Choroid plexus epithelial cell (primary cell): ENCODE measurements at regions not wholly inside any gene's neighbourhood (a gene's known extent, or its start where the extent isn't known, plus 50 kb on each side); places are given as distances from the start of the nearest gene placed in this dataset.

ENCODE experiments used
- DNase-seq: peaks from one replicate; pipeline ENCODE4 v3.0.0-alpha.2; 2010; ENCODE audit warnings: low read depth
- H3K4me3 ChIP-seq: 2 replicates; pipeline ENCODE4 v1.5.1; 2011; ENCODE audit warnings: low read depth, mild to moderate bottlenecking, control low read depth, low read length, moderate library complexity
- TF ChIP-seq, protein P1 (sequence below): conservative IDR thresholded peaks from 2 replicates; pipeline ENCODE4 v1.5.1; 2011; ENCODE audit warnings: low read depth, mild to moderate bottlenecking, control low read depth, inconsistent platforms, low read length, moderate library complexity

DNA sequence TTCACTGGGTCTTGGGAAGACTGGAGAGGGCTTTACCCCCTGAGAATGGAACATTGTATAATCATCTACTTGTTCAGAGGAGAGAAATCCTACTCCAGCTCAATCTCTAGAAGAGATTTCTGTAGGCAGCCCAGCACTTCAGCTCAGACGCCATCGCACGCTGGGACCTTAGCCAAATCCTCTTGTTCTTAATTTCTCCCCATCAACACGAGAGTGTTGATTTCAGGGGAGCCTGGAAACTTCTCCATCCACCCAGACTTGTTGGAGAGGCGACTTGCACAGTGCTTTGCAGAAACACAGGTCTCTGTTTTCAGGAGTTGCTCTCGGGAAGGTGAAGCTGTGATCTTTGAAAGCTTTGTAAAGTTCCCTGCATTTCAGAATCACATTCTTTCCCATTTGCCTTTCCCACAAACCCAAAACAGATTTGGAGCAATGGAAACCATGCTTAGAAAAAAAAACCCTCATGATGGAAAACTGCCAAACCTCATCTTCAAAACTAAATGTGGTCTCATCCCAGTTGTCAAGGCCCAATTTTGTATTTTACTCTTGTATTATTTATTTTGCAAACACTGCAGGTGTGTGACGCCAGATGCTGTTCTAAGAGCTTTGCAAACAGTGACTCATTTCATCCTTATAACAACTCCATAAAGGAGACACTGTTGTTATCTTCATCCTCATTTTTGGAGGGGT is 60.9 kb downstream of the CALML3 start:
- TF ChIP-seq, protein P1, sequence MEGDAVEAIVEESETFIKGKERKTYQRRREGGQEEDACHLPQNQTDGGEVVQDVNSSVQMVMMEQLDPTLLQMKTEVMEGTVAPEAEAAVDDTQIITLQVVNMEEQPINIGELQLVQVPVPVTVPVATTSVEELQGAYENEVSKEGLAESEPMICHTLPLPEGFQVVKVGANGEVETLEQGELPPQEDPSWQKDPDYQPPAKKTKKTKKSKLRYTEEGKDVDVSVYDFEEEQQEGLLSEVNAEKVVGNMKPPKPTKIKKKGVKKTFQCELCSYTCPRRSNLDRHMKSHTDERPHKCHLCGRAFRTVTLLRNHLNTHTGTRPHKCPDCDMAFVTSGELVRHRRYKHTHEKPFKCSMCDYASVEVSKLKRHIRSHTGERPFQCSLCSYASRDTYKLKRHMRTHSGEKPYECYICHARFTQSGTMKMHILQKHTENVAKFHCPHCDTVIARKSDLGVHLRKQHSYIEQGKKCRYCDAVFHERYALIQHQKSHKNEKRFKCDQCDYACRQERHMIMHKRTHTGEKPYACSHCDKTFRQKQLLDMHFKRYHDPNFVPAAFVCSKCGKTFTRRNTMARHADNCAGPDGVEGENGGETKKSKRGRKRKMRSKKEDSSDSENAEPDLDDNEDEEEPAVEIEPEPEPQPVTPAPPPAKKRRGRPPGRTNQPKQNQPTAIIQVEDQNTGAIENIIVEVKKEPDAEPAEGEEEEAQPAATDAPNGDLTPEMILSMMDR, result no peak
- no peak for DNase-seq
- no peak overlapping the region for H3K4me3 ChIP-seq

DNA sequence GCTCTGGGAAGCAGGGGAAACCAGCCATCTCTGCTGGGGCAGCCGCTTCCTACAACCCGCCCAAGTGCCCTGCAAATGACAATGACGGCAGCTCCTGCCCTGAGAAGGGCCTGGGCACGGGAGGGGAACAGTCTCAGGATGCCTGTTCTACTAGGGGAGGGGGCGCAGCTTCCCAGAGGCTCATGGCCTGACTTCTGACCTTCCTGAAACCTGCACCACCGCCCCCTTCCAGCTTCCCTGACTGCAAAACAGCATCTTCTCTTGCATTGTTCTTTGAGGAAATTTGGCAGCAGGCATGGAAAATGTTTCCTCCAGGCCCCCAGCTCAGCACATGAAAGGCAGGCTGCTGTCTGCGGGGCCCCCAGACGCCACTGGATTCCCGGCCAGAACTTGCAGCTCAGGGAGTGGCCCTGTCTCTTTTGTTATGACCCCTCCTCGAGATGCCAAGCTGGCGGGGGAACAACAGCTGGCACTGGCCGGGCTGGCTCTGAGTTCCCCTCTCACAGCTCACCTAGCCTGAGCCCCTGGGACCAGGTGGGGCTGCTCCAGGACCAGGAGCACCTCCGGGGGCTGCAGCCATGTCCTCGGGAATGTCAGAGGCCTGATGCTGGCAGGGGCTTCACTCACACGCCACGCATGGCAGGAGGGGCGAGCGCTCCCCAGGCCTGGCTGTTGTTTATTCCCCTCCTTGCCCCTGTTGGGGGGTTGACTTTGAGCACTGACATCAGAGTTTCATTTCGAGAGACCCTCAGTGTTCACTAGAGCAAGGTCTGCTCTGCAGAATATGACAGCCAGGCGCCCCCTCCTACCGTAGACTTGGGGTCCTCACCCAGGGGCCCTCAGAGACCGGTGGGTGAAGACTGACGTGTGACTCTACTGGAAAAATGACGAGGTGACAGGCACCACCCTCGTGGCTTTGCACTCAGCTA is 62.7 kb downstream of the CALML3 start:
- H3K4me3 ChIP-seq, result no peak overlapping the region
- DNase-seq, result no peak
- TF ChIP-seq, protein P1, result no peak

DNA sequence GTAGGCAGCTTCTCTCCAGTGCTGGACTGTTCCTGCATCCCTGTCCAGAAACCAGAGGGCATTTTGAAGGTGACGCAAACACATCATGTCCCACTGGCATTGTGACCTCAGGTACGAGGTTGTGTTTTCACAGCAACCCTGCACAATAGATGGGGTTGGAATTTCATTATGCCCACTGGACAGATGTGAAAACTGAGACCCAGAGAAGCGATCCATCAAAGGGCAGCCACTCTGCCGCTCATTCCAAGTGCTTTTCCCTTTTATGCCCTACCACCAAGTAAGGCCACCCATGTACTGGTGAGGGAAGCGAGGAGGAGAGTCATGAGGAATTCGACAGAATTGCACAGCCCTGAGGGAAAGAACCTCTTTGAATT is 63.3 kb downstream of the CALML3 start:
- TF ChIP-seq, protein P1, result no peak
- DNase-seq, result no peak
- H3K4me3 ChIP-seq, result no peak overlapping the region

DNA sequence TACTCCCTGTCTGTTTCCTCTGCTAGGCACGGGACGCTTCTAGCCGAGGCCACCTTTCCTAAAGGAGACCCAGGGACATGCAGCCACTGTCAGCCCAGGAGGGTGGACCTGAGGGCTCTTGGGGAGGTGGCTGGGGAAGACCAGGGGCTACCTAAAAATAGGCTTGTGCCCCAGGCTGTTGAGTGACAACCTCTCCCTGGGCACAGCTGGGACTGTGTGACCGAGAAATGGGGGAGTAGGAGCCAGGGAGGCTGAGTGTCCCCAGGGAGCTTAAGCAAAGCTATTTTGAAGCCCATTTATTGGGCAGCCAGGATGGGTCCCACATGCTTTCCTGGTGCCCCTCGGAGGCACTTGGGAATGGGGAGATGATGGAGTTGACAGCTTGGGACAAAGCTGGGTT is 63.8 kb downstream of the CALML3 start:
- TF ChIP-seq, protein P1, result no peak
- no peak overlapping the region for H3K4me3 ChIP-seq
- no peak for DNase-seq
